ENCODE measurements at regions not wholly inside any gene's neighbourhood (a gene's known extent, or its start where the extent isn't known, plus 50 kb on each side); places are given as distances from the start of the nearest gene placed in this dataset.

GRCh38 chr4:13262816-13263215, 221.3 kb downstream of the RAB28 start:
- ChIA-PET POLR2A (no interaction called here), CTCF (no interaction called here)
- TF ChIP-seq ZNF654 (tag by site-specific recombination; IDR thresholded peaks at IDR 0.05; ENCODE audit: low read depth) (no peak), MYNN (tag by site-specific recombination; IDR thresholded peaks at IDR 0.05; ENCODE audit: borderline replicate concordance) (no peak), KLF1 (tag by site-specific recombination; IDR thresholded peaks at IDR 0.05) (no peak), ZSCAN4 (tag by site-specific recombination; IDR thresholded peaks at IDR 0.05) (no peak), SP3 (tag by site-specific recombination; IDR thresholded peaks at IDR 0.05) (no peak), ZNF266 (tag by site-specific recombination; IDR thresholded peaks at IDR 0.05; ENCODE audit: low read depth) (no peak), ZNF600 (tag by site-specific recombination; IDR thresholded peaks at IDR 0.05) (no peak)
- Histone ChIP-seq H3K27ac (ENCODE audit: extremely low read depth, low read depth, low read length) (no peak overlapping the region), H3K4me3 (ENCODE audit: low read depth, low read length) (no peak overlapping the region), H3K4me1 (ENCODE audit: control insufficient read depth, insufficient read depth, low read length) (no peaks in the 10 kb centered on the region), H3K9me3 (ENCODE audit: control insufficient read depth, insufficient read depth, low read depth, low read length) (no peaks in the 10 kb centered on the region), H3K36me3 (ENCODE audit: control insufficient read depth in 2 of 2, insufficient read depth in 1 of 2, low read length in 2 of 2) (no peaks in the 10 kb centered on the region)

GRCh38 chr4:13261486-13262257, 222.5 kb downstream of the RAB28 start:
- H3K36me3 ChIP-seq (ENCODE audit: control insufficient read depth in 2 of 2, insufficient read depth in 1 of 2, low read length in 2 of 2) = no peaks in the 10 kb centered on the region
- ChIA-PET POLR2A (no interaction called here), CTCF (no interaction called here)

More at GRCh38 chr4:13261486-13262257, 222.5 kb downstream of the RAB28 start:
- H3K9me3 ChIP-seq (ENCODE audit: control insufficient read depth, insufficient read depth, low read depth, low read length) = no peaks in the 10 kb centered on the region
- H3K4me3 ChIP-seq (ENCODE audit: low read depth, low read length) = no peak overlapping the region
- H3K4me1 ChIP-seq (ENCODE audit: control insufficient read depth, insufficient read depth, low read length) = no peaks in the 10 kb centered on the region
- TF ChIP-seq ZNF155 (tag by site-specific recombination; IDR thresholded peaks at IDR 0.05) (no peak), ZNF362 (tag by site-specific recombination; IDR thresholded peaks at IDR 0.05) (no peak), ZNF623 (tag by site-specific recombination; IDR thresholded peaks at IDR 0.05) (no peak), ZSCAN5A (tag by site-specific recombination; IDR thresholded peaks at IDR 0.05) (no peak), ZNF202 (tag by site-specific recombination; IDR thresholded peaks at IDR 0.05; ENCODE audit: borderline replicate concordance) (no peak), ZNF704 (tag by site-specific recombination; IDR thresholded peaks at IDR 0.05) (no peak), ZNF449 (tag by site-specific recombination; IDR thresholded peaks at IDR 0.05) (no peak), ZNF292 (tag by site-specific recombination; IDR thresholded peaks at IDR 0.05; ENCODE audit: borderline replicate concordance, low read depth) (no peak), ZNF391 (tag by site-specific recombination; IDR thresholded peaks at IDR 0.05; ENCODE audit: borderline replicate concordance, low read depth) (no peak), HOXA7 (CRISPR knock-in tag; IDR thresholded peaks at IDR 0.05; ENCODE audit: borderline replicate concordance) (no peak)
- no peak overlapping the region for H3K27ac ChIP-seq (ENCODE audit: extremely low read depth, low read depth, low read length)
